GM18505 (cell line): ENCODE measurements at regions not wholly inside any gene's neighbourhood (a gene's known extent, or its start where the extent isn't known, plus 50 kb on each side); places are given as distances from the start of the nearest gene placed in this dataset.

Experiments used
- ATAC-seq: cut with Tn5 transposase; IDR thresholded peaks from one replicate; pipeline ENCODE4 v1.9.1; 2021; ENCODE audit not compliant: unreplicated experiment
- POLR2A ChIP-seq: IDR thresholded peaks from 4 replicates; pipeline ENCODE4 v1.6.1; 2011; ENCODE audit warnings: borderline replicate concordance; ENCODE audit not compliant: insufficient read depth, insufficient read length; ENCODE audit errors: extremely low read depth

DNA sequence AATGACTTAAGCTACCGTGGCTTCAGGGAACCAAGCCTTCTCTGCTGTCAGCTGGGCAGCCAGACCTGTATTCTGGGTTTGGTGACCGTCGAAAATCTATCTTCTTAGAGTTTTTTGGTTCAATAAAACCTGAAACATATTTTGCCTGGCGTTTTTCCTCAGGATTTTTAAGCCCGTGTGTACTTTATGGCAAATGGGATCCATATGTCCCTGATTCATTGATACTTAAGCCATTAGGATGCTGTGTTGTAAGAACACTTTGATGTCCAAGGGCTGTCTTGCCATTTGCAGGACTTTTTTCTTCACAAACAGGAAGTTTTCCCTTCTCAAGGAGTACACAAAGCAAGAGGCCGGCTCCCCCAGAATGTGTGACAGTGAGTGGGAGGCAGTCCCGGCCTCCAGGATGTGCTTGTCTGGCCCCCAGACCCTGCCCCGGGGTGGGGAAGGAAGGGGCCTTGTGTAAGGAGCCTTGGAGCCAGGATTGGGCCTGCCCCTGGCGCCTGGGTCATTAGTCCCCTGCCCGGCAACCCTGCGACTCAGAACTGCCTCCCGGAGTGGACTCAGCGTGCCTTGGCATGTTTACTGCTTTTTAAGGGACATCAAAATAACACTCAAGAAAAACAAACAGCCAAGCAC lies 83.4 kb upstream of the SMIM23 start:
- no peak for ATAC-seq
- TF ChIP-seq POLR2A: no peak

DNA sequence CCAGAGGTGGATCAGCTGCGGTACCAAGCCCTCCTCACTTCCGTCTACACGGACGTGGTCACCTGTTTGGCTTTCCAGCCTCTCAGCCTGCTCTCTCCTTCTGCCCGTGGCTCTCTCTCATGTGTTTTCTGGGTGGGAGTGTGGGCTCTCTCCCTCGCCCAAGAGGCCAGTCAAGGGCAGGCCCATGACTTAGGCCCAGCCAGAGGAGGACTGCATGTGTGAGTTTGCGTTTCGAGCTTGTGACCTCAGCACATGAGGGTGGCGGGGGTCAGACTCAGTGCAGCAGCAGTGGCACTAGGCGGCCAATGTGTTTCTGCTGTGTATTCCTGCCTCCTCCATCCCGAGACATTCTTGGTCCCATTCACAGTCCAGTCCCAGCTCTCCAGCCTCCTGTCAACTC lies 82.5 kb upstream of the SMIM23 start:
- no peak for TF ChIP-seq POLR2A
- ATAC-seq: no peak

DNA sequence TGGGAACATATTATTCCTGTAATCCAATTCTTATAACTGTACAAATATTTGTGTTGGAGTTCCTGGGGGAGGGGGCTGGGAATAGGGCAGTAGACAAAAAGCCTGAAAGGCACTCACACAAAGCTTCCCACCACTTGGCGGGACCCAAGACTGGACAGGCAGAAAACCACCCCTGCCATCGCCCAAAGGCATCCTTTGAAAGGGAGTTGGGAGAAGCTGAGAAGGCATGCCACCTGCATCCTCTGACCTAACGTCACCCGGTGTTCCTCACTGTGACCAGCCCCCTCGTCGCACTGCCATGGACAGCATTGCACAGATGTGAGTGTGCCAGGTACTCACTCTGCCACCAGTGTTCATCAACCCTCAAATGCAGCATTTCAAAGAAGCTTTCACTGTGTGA lies 80.6 kb upstream of the SMIM23 start:
- no peak for TF ChIP-seq POLR2A
- no peak for ATAC-seq

DNA sequence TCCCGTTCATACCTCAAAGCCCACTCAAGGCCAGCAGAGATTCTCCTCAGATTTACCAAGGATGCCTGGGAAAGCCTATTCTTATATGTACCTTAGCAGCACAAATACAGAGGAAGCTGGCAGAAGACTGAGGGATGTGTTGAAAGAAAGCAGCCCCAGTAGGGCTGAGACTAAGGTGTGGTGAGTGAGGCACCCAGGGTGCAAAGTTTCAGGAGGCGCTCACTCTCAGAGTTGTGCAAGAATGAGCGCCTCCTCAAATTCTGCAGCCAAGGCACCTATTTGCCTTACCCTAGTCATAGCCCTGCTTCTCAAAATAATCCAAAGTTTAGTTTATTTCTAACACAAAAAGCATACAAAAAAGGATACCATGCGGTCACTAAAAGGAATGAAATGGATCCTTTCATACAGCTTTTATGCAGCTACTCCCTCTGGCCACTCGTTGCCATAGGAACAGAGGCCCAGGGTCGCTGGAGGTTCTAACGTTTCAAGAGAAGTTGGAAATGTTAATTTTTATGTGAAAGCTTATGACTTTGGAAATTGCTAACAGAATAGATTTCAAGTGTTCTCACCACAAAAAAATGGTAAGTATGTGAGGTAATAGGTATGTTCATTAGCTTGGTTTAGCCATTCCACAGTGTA lies 79.7 kb upstream of the SMIM23 start:
- no peak for ATAC-seq
- no peak for TF ChIP-seq POLR2A

DNA sequence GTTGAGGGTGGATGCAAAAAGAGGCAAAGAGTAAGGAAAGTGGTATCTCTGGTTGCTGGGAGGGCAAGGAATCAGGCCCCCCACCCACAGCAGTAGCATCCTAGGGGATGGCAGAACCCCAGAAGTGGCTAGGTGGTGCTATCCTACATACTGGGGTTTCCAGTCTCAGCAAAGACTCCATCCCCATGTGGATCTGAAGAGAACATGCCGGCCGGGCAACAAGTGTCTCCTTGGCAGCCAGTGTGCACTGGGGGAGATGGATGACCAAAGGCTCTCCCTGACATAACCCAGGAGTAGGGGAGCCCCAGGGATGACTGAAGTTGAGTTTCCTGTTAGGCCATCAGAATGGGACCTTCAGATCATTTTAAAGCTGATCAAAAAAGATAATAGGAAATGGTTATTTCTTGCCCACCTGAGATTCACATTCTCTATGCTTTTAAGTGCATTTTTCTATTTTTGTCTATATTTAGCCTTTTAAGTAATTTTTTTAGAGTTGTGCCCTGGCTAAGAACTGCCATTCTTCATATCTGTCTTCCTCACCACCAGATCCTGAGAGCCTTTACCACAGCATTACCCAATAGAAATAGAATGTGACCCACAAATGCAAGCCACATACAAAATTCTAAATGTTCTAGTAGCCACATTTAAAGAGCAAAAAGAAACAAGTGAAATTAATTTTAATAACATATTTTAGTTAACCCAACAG lies 78.7 kb upstream of the SMIM23 start:
- TF ChIP-seq POLR2A: no peak
- no peak for ATAC-seq

DNA sequence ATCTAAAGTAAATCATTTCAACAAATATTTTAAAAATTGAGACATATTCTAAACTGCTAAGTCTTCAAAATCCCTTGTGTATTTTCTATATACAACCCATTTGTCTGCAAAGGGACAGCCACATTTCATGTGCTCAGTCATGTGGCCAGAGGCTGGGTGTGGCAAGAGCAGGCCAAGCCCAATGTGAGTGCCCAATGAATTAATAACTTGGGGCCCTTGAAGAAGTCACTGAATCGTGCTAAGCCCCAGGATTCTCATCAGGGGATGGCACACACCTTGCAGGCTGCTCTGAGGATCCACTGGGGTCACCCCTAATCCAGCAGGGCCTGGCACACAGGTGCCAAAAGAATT lies 78.2 kb upstream of the SMIM23 start:
- no peak for TF ChIP-seq POLR2A
- no peak for ATAC-seq

DNA sequence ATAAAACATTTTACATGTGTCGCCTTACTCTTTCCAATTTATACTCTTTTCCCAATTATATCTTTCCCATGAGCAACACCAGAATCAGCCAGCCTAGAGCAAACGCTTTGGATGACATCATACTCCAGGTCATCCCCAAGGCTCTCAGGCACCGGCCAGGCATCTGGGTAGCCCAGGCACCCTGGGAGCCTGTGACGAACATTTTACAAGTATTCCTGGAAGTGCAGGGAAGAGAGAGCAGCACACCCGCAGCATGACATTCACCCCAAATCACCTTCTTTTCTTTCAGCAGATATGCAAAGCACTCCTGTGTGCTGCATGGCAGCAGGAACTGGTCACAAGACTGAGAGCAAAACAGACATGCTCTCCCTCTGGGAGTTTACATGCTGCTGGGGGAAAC lies 75.7 kb upstream of the SMIM23 start:
- no peak for TF ChIP-seq POLR2A
- ATAC-seq: no peak

DNA sequence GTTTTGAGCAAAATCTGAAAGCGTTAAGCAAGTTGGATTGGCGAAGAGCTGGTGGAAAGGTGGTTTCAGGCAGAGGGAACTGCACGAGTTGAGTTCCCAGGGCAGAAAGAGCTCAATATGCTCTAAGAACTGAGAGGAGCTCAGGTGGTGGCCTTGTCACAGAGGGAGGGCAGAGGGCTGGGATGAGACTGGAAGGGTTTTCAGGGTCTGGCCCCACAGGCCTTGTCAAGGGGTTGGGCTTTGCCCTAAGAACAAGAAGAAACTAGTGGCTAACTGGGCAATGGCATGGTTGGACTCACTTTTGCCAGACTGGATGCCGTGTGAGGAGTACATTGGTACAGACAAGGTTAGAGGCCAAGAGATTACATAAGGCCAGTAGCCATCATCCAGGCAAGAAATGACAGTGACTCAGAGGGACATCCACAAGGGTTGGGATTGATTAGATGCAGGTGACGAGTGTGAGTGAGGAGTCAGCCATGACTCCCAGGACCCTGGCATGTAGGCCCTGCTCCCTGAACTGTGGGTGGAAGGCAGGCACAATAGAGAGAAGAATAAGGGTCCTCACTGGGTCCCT lies 75.1 kb upstream of the SMIM23 start:
- ATAC-seq: no peak
- no peak for TF ChIP-seq POLR2A

DNA sequence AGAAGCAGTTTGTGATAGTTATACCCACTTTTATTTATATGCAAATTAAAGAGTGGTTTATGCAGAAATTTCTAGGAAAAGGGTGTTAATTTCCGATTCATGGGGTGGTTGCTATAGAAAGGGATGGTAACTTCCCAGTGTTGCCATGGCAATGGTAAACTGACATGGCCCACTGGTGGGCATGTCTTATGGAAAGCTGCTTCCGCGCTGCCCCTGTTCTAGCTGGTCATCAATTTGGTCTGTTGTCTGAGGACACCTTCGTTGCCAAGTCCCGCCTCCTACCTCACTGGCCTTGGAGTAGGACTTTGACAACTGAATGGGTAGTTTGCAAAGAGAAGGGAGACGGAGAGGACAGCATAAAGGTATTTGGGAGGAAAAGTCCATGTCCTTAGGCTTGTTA lies 74.0 kb upstream of the SMIM23 start:
- ATAC-seq: no peak
- no peak for TF ChIP-seq POLR2A

DNA sequence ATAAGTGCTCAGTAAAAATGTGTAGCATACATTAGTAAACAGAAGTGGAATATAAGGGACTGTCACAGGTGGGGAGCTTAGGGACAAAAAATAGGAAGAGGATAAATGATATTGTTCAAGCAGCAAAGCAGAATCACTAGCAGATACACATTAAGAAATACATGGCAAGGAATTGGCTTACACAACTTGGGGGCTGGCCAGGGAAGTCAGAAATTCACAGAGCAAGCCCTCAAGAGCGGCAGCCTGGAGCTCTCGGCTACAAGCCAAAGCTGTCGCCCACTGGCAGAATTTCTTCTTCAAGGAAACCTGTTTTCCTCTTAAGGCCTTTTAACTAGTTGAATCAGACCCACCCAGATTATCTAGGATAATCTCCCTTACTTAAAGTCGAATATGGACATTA lies 73.0 kb upstream of the SMIM23 start:
- no peak for TF ChIP-seq POLR2A
- ATAC-seq: no peak

DNA sequence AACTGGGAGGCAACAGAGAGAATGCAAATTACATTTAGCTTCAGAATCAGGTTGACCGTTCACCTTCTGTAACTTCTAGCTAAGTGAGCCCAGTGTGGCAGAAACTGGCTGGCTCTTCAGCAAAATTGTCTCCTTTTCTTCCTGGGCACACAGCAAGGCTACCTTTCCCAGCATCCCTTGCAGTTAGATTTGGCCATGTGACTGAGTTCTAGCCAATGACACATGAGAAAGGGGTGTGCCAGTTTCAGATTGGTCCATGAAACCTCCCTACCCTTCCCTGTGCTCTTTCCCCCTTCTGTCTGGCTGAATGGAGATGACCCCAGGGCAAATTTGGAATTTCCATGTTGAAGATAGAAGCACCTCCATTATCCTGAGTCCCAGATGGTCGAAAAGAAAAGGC lies 72.5 kb upstream of the SMIM23 start:
- ATAC-seq: no peak
- TF ChIP-seq POLR2A: no peak

DNA sequence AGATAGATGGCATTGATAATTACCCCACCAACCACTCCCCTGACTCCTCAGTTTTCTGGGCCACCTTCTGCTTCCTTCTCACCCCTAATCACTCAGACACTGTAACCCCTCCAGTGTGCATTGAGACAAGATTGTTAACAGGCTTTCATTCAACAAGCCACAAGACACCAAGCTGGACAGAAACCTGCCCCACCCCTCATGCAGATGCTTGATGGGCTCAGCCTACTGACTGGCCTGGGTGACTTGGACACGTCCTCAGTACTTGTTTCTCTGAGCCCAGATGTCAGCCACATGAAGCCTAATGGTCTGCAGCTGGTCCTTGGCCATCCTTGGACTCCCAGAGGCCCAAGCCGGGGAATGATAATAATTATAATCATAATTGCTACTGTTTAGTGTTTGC lies 71.4 kb upstream of the SMIM23 start:
- TF ChIP-seq POLR2A: no peak
- no peak for ATAC-seq

DNA sequence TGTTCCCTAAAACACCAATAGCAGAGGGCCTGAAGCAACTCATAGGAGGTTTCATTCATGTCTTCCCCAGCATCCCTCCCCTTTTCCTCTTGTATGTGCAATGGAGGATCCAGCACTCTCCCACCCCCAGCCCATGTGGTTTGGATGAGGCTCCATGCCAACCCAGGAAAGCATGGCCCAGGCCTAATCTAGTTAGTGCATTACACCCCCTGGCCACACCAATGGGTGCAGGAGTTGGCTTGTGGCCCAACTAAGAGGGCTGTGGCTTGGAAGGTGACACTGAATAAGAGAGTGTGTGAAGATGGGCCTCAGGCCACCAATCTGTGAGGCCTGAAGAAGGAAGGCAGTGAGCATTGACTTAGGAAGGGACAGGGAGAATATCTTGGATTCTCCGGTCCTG lies 70.8 kb upstream of the SMIM23 start:
- ATAC-seq: no peak
- TF ChIP-seq POLR2A: no peak

DNA sequence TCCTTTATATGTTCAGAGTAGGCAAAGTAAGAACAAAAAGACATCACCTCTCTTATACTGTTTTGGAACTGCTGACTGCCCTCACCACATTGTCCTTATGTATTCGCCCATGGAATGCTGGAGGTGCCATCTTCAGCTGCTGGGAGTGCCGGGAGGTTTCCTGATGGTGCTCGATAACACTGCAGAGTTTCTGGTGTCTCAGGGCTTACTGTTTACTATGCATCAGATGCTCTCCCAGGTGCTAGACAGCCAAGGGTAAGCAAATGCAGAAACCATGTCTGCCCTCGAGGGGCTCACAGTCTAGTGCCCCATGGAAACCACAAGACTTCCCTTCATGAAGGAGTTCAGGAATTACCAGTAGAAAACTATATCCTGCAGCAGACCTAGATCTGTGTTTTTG lies 70.1 kb upstream of the SMIM23 start:
- no peak for ATAC-seq
- TF ChIP-seq POLR2A: no peak
